Liver (tissue), 3 donors: ENCODE measurements at regions not wholly inside any gene's neighbourhood (a gene's known extent, or its start where the extent isn't known, plus 50 kb on each side); places are given as distances from the start of the nearest gene placed in this dataset.

Experiments
- ATF3 ChIP-seq: IDR thresholded peaks from 2 replicates; pipeline ENCODE4 v1.6.1; 2016; ENCODE audit warnings: antibody characterized with exemption
- CTCF ChIP-seq: fragments of 150-350 bp; IDR thresholded peaks from 2 replicates; pipeline ENCODE4 v1.5.1; 2017; ENCODE audit warnings: improper control_type of control experiment, low read depth, low read length; ENCODE audit not compliant: missing input control
- EGR1 ChIP-seq, 2 donors: IDR thresholded peaks; 2 replicates each; pipeline ENCODE4 v1.6.1; 2016 to 2018; ENCODE audit warnings: antibody characterized with exemption in 2 of 2, low read depth in 2 of 2
- FOXA1 ChIP-seq: IDR thresholded peaks from 2 replicates; pipeline ENCODE4 v1.6.1; 2016; ENCODE audit warnings: antibody characterized with exemption
- GABPA ChIP-seq, 2 donors: IDR thresholded peaks in 1 of 2; conservative IDR thresholded peaks in 1 of 2; 2 replicates each; pipeline ENCODE4 v1.6.1; 2016; ENCODE audit warnings: antibody characterized with exemption in 2 of 2, mild to moderate bottlenecking in 1 of 2, moderate library complexity in 1 of 2
- HNF4G ChIP-seq: IDR thresholded peaks from 2 replicates; pipeline ENCODE4 v1.6.1; 2016; ENCODE audit warnings: antibody characterized with exemption
- JUND ChIP-seq, 2 donors: IDR thresholded peaks; 2 replicates each; pipeline ENCODE4 v1.6.1; 2016; ENCODE audit warnings: antibody characterized with exemption in 2 of 2
- MAX ChIP-seq: IDR thresholded peaks from 2 replicates; pipeline ENCODE4 v1.6.1; 2016; ENCODE audit warnings: antibody characterized with exemption
- NR2F2 ChIP-seq: IDR thresholded peaks from 2 replicates; pipeline ENCODE4 v1.6.1; 2016; ENCODE audit warnings: antibody characterized with exemption
- RAD21 ChIP-seq, 2 donors: IDR thresholded peaks; 2 replicates each; pipeline ENCODE4 v1.6.1; 2016; ENCODE audit warnings: antibody characterized with exemption in 2 of 2, mild to moderate bottlenecking in 2 of 2
- REST ChIP-seq: IDR thresholded peaks from 2 replicates; pipeline ENCODE4 v1.6.1; 2016; ENCODE audit warnings: antibody characterized with exemption, mild to moderate bottlenecking
- TAF1 ChIP-seq: conservative IDR thresholded peaks from 2 replicates; pipeline ENCODE4 v1.6.1; 2016; ENCODE audit warnings: antibody characterized with exemption, mild to moderate bottlenecking
- YY1 ChIP-seq: IDR thresholded peaks from 2 replicates; pipeline ENCODE4 v1.6.1; 2016; ENCODE audit warnings: antibody characterized with exemption, mild to moderate bottlenecking
- donor health status: healthy.
- donor health status: healthy.

GRCh38 chr21:41560661-41561158 is 52.8 kb upstream of the TMPRSS2 start:
- no peak for TF ChIP-seq CTCF
- no peak for TF ChIP-seq RAD21 (IDR thresholded peaks at IDR 0.05)
- TF ChIP-seq REST, result no peak
- TF ChIP-seq HNF4G, result no peak
- no peak for TF ChIP-seq YY1
- no peak for TF ChIP-seq TAF1
- no peak for TF ChIP-seq JUND (IDR thresholded peaks at IDR 0.05)
- no peak for TF ChIP-seq GABPA (IDR thresholded peaks at IDR 0.05 in 1 of 2, conservative IDR thresholded peaks at IDR 0.05 in 1 of 2)
- TF ChIP-seq FOXA1, result no peak
- TF ChIP-seq EGR1 (IDR thresholded peaks at IDR 0.05; ENCODE audit: low read depth in 2 of 2), result no peak
- no peak for TF ChIP-seq MAX
- no peak for TF ChIP-seq NR2F2
- no peak for TF ChIP-seq ATF3
